ENCODE measurements at regions not wholly inside any gene's neighbourhood (a gene's known extent, or its start where the extent isn't known, plus 50 kb on each side); places are given as distances from the start of the nearest gene placed in this dataset.

- Histone ChIP-seq H3K4me2 (ENCODE audit: low read length) (no peak overlapping the region), H2AFZ (ENCODE audit: low read depth, low read length) (no peak overlapping the region), H3K36me3 (ENCODE audit: insufficient read depth, low read length) (no peaks in the 10 kb centered on the region), H3K27me3 (ENCODE audit: insufficient read depth, low read depth, low read length) (no peaks in the 10 kb centered on the region), H3K9me2 (ENCODE audit: insufficient read depth, low read length) (no peaks in the 10 kb centered on the region), H3K79me2 (replicated peaks; ENCODE audit: insufficient read depth, low read length) (no peaks in the 10 kb centered on the region), H4K20me1 (ENCODE audit: insufficient read depth) (no peaks in the 10 kb centered on the region), H3K4me3 (ENCODE audit: low read length) (no peak overlapping the region), H3K9me3 (ENCODE audit: low read length) (no peaks in the 10 kb centered on the region), H3K27ac (ENCODE audit: low read length) (no peak overlapping the region), H3F3A (ENCODE audit: insufficient read depth, low read length, poor library complexity, severe bottlenecking) (peaks cover 2% of the 10 kb centered on the region), H3K9ac (ENCODE audit: low read length) (no peak overlapping the region)
- TF ChIP-seq MXI1 (conservative IDR thresholded peaks at IDR 0.05; ENCODE audit: poor library complexity, severe bottlenecking) (no peak), EZH2 (IDR thresholded peaks at IDR 0.05; ENCODE audit: borderline replicate concordance, insufficient read depth, low read length, poor library complexity, severe bottlenecking) (no peak), SMC3 (conservative IDR thresholded peaks at IDR 0.05; ENCODE audit: poor library complexity) (no peak), POLR2AphosphoS5 (IDR thresholded peaks at IDR 0.05) (no peak), TAF1 (IDR thresholded peaks at IDR 0.05; ENCODE audit: low read depth) (no peak)
Observed at GRCh38 chr11:87440076-87440770, 402.5 kb downstream of the TMEM135 start.

- Histone ChIP-seq H3K36me3 (ENCODE audit: insufficient read depth, low read length) (no peaks in the 10 kb centered on the region), H3K9me2 (ENCODE audit: insufficient read depth, low read length) (no peaks in the 10 kb centered on the region), H3K9me3 (ENCODE audit: low read length) (no peaks in the 10 kb centered on the region), H4K20me1 (ENCODE audit: insufficient read depth) (no peaks in the 10 kb centered on the region), H3K27ac (ENCODE audit: low read length) (no peak overlapping the region), H2AFZ (ENCODE audit: low read depth, low read length) (no peak overlapping the region), H3K4me3 (ENCODE audit: low read length) (no peak overlapping the region), H3F3A (ENCODE audit: insufficient read depth, low read length, poor library complexity, severe bottlenecking) (no peaks in the 10 kb centered on the region), H3K79me2 (replicated peaks; ENCODE audit: insufficient read depth, low read length) (no peaks in the 10 kb centered on the region), H3K27me3 (ENCODE audit: insufficient read depth, low read depth, low read length) (no peaks in the 10 kb centered on the region), H3K9ac (ENCODE audit: low read length) (no peak overlapping the region), H3K4me2 (ENCODE audit: low read length) (no peak overlapping the region)
- no peak for TF ChIP-seq REST (IDR thresholded peaks at IDR 0.05; ENCODE audit: borderline replicate concordance)
- no peak for TF ChIP-seq EP300 (conservative IDR thresholded peaks at IDR 0.05; ENCODE audit: poor library complexity, severe bottlenecking)
- no peak for TF ChIP-seq SMC3 (conservative IDR thresholded peaks at IDR 0.05; ENCODE audit: poor library complexity)
- TF ChIP-seq RAD21 (conservative IDR thresholded peaks at IDR 0.05) = no peak
- TF ChIP-seq MXI1 (conservative IDR thresholded peaks at IDR 0.05; ENCODE audit: poor library complexity, severe bottlenecking) = no peak
- no peak for TF ChIP-seq EZH2 (IDR thresholded peaks at IDR 0.05; ENCODE audit: borderline replicate concordance, insufficient read depth, low read length, poor library complexity, severe bottlenecking)
- no peak for TF ChIP-seq TAF1 (IDR thresholded peaks at IDR 0.05; ENCODE audit: low read depth)
- no peak for TF ChIP-seq CTCF (IDR thresholded peaks at IDR 0.05; ENCODE audit: poor library complexity, severe bottlenecking)
- TF ChIP-seq POLR2AphosphoS5 (IDR thresholded peaks at IDR 0.05) = no peak
Observed at GRCh38 chr11:87438416-87438815, 400.7 kb downstream of the TMEM135 start.

Data from neural cell (in vitro differentiated cells).